VCaP (cell line): ENCODE measurements at regions not wholly inside any gene's neighbourhood (a gene's known extent, or its start where the extent isn't known, plus 50 kb on each side); places are given as distances from the start of the nearest gene placed in this dataset.

Source experiments
- H3K27ac ChIP-seq: fragments of 450-650 bp; 2 replicates; pipeline ENCODE4 v1.5.1; 2017
- CTCF ChIP-seq: fragments of 450-650 bp; conservative IDR thresholded peaks from 2 replicates; pipeline ENCODE4 v1.5.1; 2017; ENCODE audit warnings: mild to moderate bottlenecking, moderate library complexity

- no peak overlapping the region for H3K27ac ChIP-seq
- TF ChIP-seq CTCF: no peak
Measured at GRCh38 chr1:30331415-30332065, 391.8 kb downstream of the MATN1 start.

GRCh38 chr1:30330644-30331043 lies 392.7 kb downstream of the MATN1 start:
- H3K27ac ChIP-seq: no peak overlapping the region
- no peak for TF ChIP-seq CTCF

GRCh38 chr1:30329802-30330557 lies 393.4 kb downstream of the MATN1 start:
- no peak for TF ChIP-seq CTCF

GRCh38 chr1:30329263-30329753 lies 394.1 kb downstream of the MATN1 start:
- no peak overlapping the region for H3K27ac ChIP-seq
- no peak for TF ChIP-seq CTCF

More at GRCh38 chr1:30329802-30330557, 393.4 kb downstream of the MATN1 start:
- no peak overlapping the region for H3K27ac ChIP-seq

- no peak overlapping the region for H3K27ac ChIP-seq
- TF ChIP-seq CTCF: no peak
Measured at GRCh38 chr1:30328401-30329262, 394.8 kb downstream of the MATN1 start.

- no peak overlapping the region for H3K27ac ChIP-seq
- no peak for TF ChIP-seq CTCF
Measured at GRCh38 chr1:30328100-30328370, 395.4 kb downstream of the MATN1 start.
